Activated naive CD4-positive, alpha-beta T cell treated with anti-CD3 and anti-CD28 coated beads, Interleukin-2, amount 50 U/mL, for 72 hours (primary cell): ENCODE measurements at regions not wholly inside any gene's neighbourhood (a gene's known extent, or its start where the extent isn't known, plus 50 kb on each side); places are given as distances from the start of the nearest gene placed in this dataset.

ENCODE experiments used
- ATAC-seq, 2 donors: fragments of 150-1000 bp; cut with Tn5 transposase; 2 replicates each; pipeline ENCODE4 v1.10.0; 2021; ENCODE audit warnings: mild to moderate bottlenecking in 2 of 2, moderate library complexity in 2 of 2
- DNase-seq, 2 donors: peaks; one replicate each; pipeline ENCODE4 v3.0.0; 2021 to 2022; ENCODE audit warnings: low spot score in 2 of 2
- H3K27ac Mint-ChIP-seq, 2 donors: one replicate each; pipeline ENCODE4 v1.8.0; 2022; ENCODE audit warnings: mild to moderate bottlenecking in 2 of 2, mixed read lengths in 2 of 2
- H3K36me3 Mint-ChIP-seq, 2 donors: one replicate each; pipeline ENCODE4 v1.8.0; 2022; ENCODE audit warnings: mixed read lengths in 2 of 2
- H3K9me3 Mint-ChIP-seq, 2 donors: one replicate each; pipeline ENCODE4 v1.8.0; 2022; ENCODE audit warnings: mixed read lengths in 2 of 2

DNA sequence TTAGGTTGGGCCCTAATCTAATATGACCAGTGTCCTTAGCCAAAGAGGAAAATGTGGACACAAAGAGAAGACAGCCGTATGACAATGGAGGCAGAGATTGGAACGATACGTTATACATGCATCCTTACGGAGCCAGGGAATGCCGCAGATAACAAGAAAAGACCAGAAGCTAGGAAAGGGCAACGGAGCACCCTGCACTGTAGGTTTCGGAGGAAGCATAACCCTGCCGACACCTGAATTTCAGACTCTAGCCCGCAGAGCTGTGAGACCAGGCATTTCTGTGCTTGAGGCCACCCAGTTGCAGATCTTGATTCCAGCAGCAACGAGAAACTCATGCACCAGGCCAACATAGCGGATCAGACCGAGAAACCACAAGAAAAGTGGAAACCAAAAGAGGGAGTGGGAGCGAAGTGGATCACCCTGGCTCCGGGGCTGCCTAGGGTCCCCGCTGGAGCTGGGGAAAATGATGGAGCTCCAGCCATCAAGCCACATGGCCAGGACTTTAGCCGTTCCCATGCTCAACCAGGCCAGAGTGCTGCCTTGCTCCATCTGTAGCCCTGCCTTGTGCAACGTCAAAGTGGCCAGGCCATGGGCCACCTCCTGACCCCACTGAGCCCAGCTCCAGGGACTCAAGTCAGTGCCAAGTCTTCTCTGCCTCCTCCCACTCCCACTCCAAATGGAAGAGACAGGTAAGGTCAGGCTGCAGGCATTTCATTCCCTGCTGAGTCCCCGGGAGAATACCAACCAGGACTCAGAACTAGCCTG lies 51.7 kb upstream of the RPL38 start:
- Mint-ChIP-seq H3K36me3 (no peaks in the 10 kb centered on the region), H3K9me3 (no peaks in the 10 kb centered on the region), H3K27ac (no peak overlapping the region)
- ATAC-seq (no peak), DNase-seq (no peak)

DNA sequence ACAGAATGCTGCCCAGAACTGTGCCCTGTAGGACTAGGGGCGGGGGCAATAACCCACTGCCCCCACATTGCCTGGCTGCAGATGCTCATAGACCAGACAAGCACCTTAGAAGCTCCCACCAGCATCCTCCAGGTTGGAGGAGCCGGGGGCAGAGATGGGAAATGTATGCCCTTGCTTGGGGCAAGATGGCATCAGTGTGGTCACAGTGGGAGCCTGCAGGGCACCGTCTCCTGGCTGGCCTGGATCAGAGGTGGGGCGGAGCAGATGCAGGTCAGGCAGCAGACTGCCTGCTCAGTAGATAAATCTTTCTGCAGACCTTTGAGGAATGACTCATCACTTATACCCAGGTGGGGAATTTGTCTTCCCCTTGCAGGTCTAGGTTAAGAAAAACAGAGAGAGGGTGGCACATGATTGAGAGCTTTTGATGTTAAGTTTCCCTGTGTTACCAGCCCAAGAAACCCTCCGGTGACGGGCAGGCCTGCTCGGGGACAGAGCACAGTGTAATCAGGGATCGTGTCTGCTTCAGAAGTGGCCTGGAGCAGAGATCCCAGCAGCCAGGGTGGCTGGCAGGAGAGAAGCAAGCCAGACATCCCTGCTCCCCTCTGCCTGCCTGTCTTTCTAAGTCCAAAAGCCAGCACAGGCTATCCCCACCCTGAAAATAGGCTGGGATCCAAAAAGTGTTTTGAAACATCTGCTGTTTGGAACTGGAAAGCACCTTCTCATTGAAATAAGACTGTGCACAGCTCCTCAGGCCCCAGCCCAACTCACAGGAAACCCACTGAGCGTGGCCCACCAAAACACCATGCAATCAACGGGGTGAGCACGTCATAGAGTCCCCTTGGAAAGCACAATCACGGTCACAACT lies 50.7 kb upstream of the RPL38 start:
- Mint-ChIP-seq H3K9me3 (no peaks in the 10 kb centered on the region), H3K27ac (no peak overlapping the region), H3K36me3 (no peaks in the 10 kb centered on the region)
- ATAC-seq (no peak), DNase-seq (no peak)

DNA sequence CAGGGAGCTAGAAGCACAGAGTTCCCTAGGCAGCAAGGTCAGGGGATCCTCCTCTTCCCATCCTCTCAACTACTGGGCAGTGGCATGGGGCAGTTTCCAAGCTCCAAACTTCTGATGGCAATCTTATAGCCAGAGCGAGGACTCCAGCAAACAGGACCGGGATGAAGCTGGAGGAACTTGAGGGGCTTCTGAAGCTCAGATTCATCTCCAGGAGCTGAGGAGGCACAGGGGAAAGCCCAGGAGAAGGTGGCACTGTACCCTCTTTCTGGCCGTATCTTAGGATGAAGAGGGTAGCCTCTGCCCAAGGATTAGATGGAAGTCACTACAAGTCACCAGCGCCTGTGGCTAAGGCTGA lies 50.0 kb upstream of the RPL38 start:
- Mint-ChIP-seq H3K36me3 (no peaks in the 10 kb centered on the region), H3K27ac (no peak overlapping the region), H3K9me3 (no peaks in the 10 kb centered on the region)
- DNase-seq, result no peak
- ATAC-seq, result no peak
